ENCODE measurements at regions not wholly inside any gene's neighbourhood (a gene's known extent, or its start where the extent isn't known, plus 50 kb on each side); places are given as distances from the start of the nearest gene placed in this dataset.
"Not testable (repeated sequence)": the region's sequence is repeated elsewhere in the genome, so short reads cannot be mapped to it uniquely, and the experiment has no call there.

GRCh38 chr1:198416296-198416695, 124.2 kb downstream of the ATP6V1G3 start:
- Histone ChIP-seq H3K27ac (ENCODE audit: low read depth, low read length, severe bottlenecking) (no peak overlapping the region), H3K4me3 (ENCODE audit: extremely low read depth, insufficient read depth, low read length, poor library complexity, severe bottlenecking) (no peak overlapping the region)
- 93 to 100% methylated on average over 2 of the region's 3 CpGs for WGBS, 2 experiments (ENCODE audit: insufficient coverage in 2 of 2)

GRCh38 chr1:198411240-198411639, 129.2 kb downstream of the ATP6V1G3 start:
- Histone ChIP-seq H3K4me1 (ENCODE audit: control insufficient read depth, insufficient read depth, low read length, poor library complexity, severe bottlenecking) (no peaks in the 10 kb centered on the region), H3K36me3 (ENCODE audit: control insufficient read depth, insufficient read depth, low read length) (no peaks in the 10 kb centered on the region), H3K9me3 (ENCODE audit: control insufficient read depth, low read length) (no peaks in the 10 kb centered on the region), H3K4me3 (ENCODE audit: extremely low read depth, insufficient read depth, low read length, poor library complexity, severe bottlenecking) (no peak overlapping the region), H3K27ac (ENCODE audit: low read depth, low read length, severe bottlenecking) (no peak overlapping the region)

More at GRCh38 chr1:198416296-198416695, 124.2 kb downstream of the ATP6V1G3 start:
- no peaks in the 10 kb centered on the region for H3K36me3 ChIP-seq (ENCODE audit: control insufficient read depth, insufficient read depth, low read length)
- H3K9me3 ChIP-seq (ENCODE audit: control insufficient read depth, low read length) = no peaks in the 10 kb centered on the region
- H3K4me1 ChIP-seq (ENCODE audit: control insufficient read depth, insufficient read depth, low read length, poor library complexity, severe bottlenecking) = no peaks in the 10 kb centered on the region

- H3K4me1 ChIP-seq (ENCODE audit: control insufficient read depth, insufficient read depth, low read length, poor library complexity, severe bottlenecking) = no peaks in the 10 kb centered on the region
- no CpG with 5 or more reads among the region's 2 CpGs for WGBS, 2 experiments (ENCODE audit: insufficient coverage in 2 of 2)
- no peaks in the 10 kb centered on the region for H3K36me3 ChIP-seq (ENCODE audit: control insufficient read depth, insufficient read depth, low read length)
Observed at GRCh38 chr1:198408716-198409115, 131.8 kb downstream of the ATP6V1G3 start.

GRCh38 chr1:198404632-198405031, 135.8 kb downstream of the ATP6V1G3 start:
- 88 to 95% methylated on average over 6 to 7 of the region's 8 CpGs for WGBS, 2 experiments (ENCODE audit: insufficient coverage in 2 of 2)
- not testable (repeated sequence) for H3K4me3 ChIP-seq (ENCODE audit: extremely low read depth, insufficient read depth, low read length, poor library complexity, severe bottlenecking); H3K9me3 ChIP-seq (ENCODE audit: control insufficient read depth, low read length); H3K27ac ChIP-seq (ENCODE audit: low read depth, low read length, severe bottlenecking); H3K4me1 ChIP-seq (ENCODE audit: control insufficient read depth, insufficient read depth, low read length, poor library complexity, severe bottlenecking); H3K36me3 ChIP-seq (ENCODE audit: control insufficient read depth, insufficient read depth, low read length)

More at GRCh38 chr1:198408716-198409115, 131.8 kb downstream of the ATP6V1G3 start:
- no peaks in the 10 kb centered on the region for H3K9me3 ChIP-seq (ENCODE audit: control insufficient read depth, low read length)
- no peak overlapping the region for H3K4me3 ChIP-seq (ENCODE audit: extremely low read depth, insufficient read depth, low read length, poor library complexity, severe bottlenecking)
- no peak overlapping the region for H3K27ac ChIP-seq (ENCODE audit: low read depth, low read length, severe bottlenecking)

GRCh38 chr1:198400063-198400462, 140.4 kb downstream of the ATP6V1G3 start:
- no peaks in the 10 kb centered on the region for H3K36me3 ChIP-seq (ENCODE audit: control insufficient read depth, insufficient read depth, low read length)
- no peak overlapping the region for H3K4me3 ChIP-seq (ENCODE audit: extremely low read depth, insufficient read depth, low read length, poor library complexity, severe bottlenecking)
- WGBS, 2 experiments (ENCODE audit: insufficient coverage in 2 of 2) = 90 to 100% methylated on average over 1 to 2 of the region's 4 CpGs
- H3K4me1 ChIP-seq (ENCODE audit: control insufficient read depth, insufficient read depth, low read length, poor library complexity, severe bottlenecking) = no peaks in the 10 kb centered on the region
- no peak overlapping the region for H3K27ac ChIP-seq (ENCODE audit: low read depth, low read length, severe bottlenecking)
- H3K9me3 ChIP-seq (ENCODE audit: control insufficient read depth, low read length) = no peaks in the 10 kb centered on the region

GRCh38 chr1:198399452-198399851, 141.0 kb downstream of the ATP6V1G3 start:
- Histone ChIP-seq H3K4me1 (ENCODE audit: control insufficient read depth, insufficient read depth, low read length, poor library complexity, severe bottlenecking) (no peaks in the 10 kb centered on the region), H3K27ac (ENCODE audit: low read depth, low read length, severe bottlenecking) (no peak overlapping the region), H3K9me3 (ENCODE audit: control insufficient read depth, low read length) (no peaks in the 10 kb centered on the region), H3K4me3 (ENCODE audit: extremely low read depth, insufficient read depth, low read length, poor library complexity, severe bottlenecking) (no peak overlapping the region), H3K36me3 (ENCODE audit: control insufficient read depth, insufficient read depth, low read length) (no peaks in the 10 kb centered on the region)
- WGBS, 2 experiments (ENCODE audit: insufficient coverage in 2 of 2) = 86 to 88% methylated on average over 1 of the region's 1 CpG

GRCh38 chr1:198397208-198397808, 143.2 kb downstream of the ATP6V1G3 start:
- H3K4me3 ChIP-seq (ENCODE audit: extremely low read depth, insufficient read depth, low read length, poor library complexity, severe bottlenecking) = no peak overlapping the region
- no peak overlapping the region for H3K27ac ChIP-seq (ENCODE audit: low read depth, low read length, severe bottlenecking)
- WGBS, 2 experiments (ENCODE audit: insufficient coverage in 2 of 2) = no CpG with 5 or more reads among the region's 2 CpGs
- H3K9me3 ChIP-seq (ENCODE audit: control insufficient read depth, low read length) = no peaks in the 10 kb centered on the region
- no peaks in the 10 kb centered on the region for H3K36me3 ChIP-seq (ENCODE audit: control insufficient read depth, insufficient read depth, low read length)
- H3K4me1 ChIP-seq (ENCODE audit: control insufficient read depth, insufficient read depth, low read length, poor library complexity, severe bottlenecking) = no peaks in the 10 kb centered on the region

GRCh38 chr1:198391393-198392020, 149.0 kb downstream of the ATP6V1G3 start:
- no peaks in the 10 kb centered on the region for H3K36me3 ChIP-seq (ENCODE audit: control insufficient read depth, insufficient read depth, low read length)
- no peak overlapping the region for H3K4me3 ChIP-seq (ENCODE audit: extremely low read depth, insufficient read depth, low read length, poor library complexity, severe bottlenecking)
- peaks cover 7% of the 10 kb centered on the region for H3K4me1 ChIP-seq (ENCODE audit: control insufficient read depth, insufficient read depth, low read length, poor library complexity, severe bottlenecking)
- no peaks in the 10 kb centered on the region for H3K9me3 ChIP-seq (ENCODE audit: control insufficient read depth, low read length)
- H3K27ac ChIP-seq (ENCODE audit: low read depth, low read length, severe bottlenecking) = no peak overlapping the region
- WGBS, 2 experiments (ENCODE audit: insufficient coverage in 2 of 2) = 81 to 83% methylated on average over 7 to 8 of the region's 10 CpGs

- H3K9me3 ChIP-seq (ENCODE audit: control insufficient read depth, low read length) = no peaks in the 10 kb centered on the region
- no peaks in the 10 kb centered on the region for H3K36me3 ChIP-seq (ENCODE audit: control insufficient read depth, insufficient read depth, low read length)
- WGBS, 2 experiments (ENCODE audit: insufficient coverage in 2 of 2) = 48 to 69% methylated on average over 2 to 3 of the region's 3 CpGs
- H3K4me1 ChIP-seq (ENCODE audit: control insufficient read depth, insufficient read depth, low read length, poor library complexity, severe bottlenecking) = peaks cover 7% of the 10 kb centered on the region
- H3K4me3 ChIP-seq (ENCODE audit: extremely low read depth, insufficient read depth, low read length, poor library complexity, severe bottlenecking) = no peak overlapping the region
- peak overlapping the region; percentile 32 for H3K27ac ChIP-seq (ENCODE audit: low read depth, low read length, severe bottlenecking)
Observed at GRCh38 chr1:198387587-198387986, 152.9 kb downstream of the ATP6V1G3 start.

GRCh38 chr1:198380275-198380674, 160.2 kb downstream of the ATP6V1G3 start:
- no peaks in the 10 kb centered on the region for H3K4me1 ChIP-seq (ENCODE audit: control insufficient read depth, insufficient read depth, low read length, poor library complexity, severe bottlenecking)
- no peak overlapping the region for H3K4me3 ChIP-seq (ENCODE audit: extremely low read depth, insufficient read depth, low read length, poor library complexity, severe bottlenecking)
- no peaks in the 10 kb centered on the region for H3K36me3 ChIP-seq (ENCODE audit: control insufficient read depth, insufficient read depth, low read length)
- H3K27ac ChIP-seq (ENCODE audit: low read depth, low read length, severe bottlenecking) = no peak overlapping the region
- H3K9me3 ChIP-seq (ENCODE audit: control insufficient read depth, low read length) = no peaks in the 10 kb centered on the region

GRCh38 chr1:198377702-198378101, 162.8 kb downstream of the ATP6V1G3 start:
- Histone ChIP-seq H3K4me3 (ENCODE audit: extremely low read depth, insufficient read depth, low read length, poor library complexity, severe bottlenecking) (no peak overlapping the region), H3K9me3 (ENCODE audit: control insufficient read depth, low read length) (peaks cover 9% of the 10 kb centered on the region), H3K36me3 (ENCODE audit: control insufficient read depth, insufficient read depth, low read length) (no peaks in the 10 kb centered on the region), H3K27ac (ENCODE audit: low read depth, low read length, severe bottlenecking) (no peak overlapping the region), H3K4me1 (ENCODE audit: control insufficient read depth, insufficient read depth, low read length, poor library complexity, severe bottlenecking) (no peaks in the 10 kb centered on the region)
